KBM-7 (cell line): ENCODE measurements at regions not wholly inside any gene's neighbourhood (a gene's known extent, or its start where the extent isn't known, plus 50 kb on each side); places are given as distances from the start of the nearest gene placed in this dataset.

Source experiments
- DNase-seq: peaks from one replicate; pipeline ENCODE4 v3.0.0-alpha.2; 2015
- in situ Hi-C: fragments of 300-500 bp; cut with MboI; formaldehyde crosslinking; loops from 2 replicates; pipeline ENCODE4 v1.14.3; 2020; ENCODE audit warnings: low sequenced_read_pairs, low pct_unique_long_range_greater_than_20kb, mixed read lengths

DNA sequence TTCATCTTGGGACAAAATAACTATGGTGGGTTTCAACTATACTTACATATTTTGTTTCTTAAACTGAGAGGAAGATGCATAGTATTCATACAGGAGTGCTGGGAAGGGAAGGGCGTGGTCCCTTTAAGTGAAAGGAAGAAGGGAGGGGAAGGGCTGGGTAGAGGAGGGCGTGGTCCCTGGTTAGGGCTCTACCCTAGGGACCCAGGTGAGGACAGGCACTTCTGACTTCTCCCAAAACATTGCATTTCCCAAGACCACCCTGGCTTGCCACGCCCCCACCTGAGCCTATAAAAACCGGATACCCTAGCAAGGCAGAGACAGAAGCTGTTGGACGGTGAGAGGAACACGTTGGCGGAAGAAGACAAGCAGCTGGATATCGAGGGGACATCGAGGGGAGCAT lies 157.6 kb upstream of the PLXNA4 start:
- DNase-seq, result no peak
- in situ Hi-C loops, result no loop called here

DNA sequence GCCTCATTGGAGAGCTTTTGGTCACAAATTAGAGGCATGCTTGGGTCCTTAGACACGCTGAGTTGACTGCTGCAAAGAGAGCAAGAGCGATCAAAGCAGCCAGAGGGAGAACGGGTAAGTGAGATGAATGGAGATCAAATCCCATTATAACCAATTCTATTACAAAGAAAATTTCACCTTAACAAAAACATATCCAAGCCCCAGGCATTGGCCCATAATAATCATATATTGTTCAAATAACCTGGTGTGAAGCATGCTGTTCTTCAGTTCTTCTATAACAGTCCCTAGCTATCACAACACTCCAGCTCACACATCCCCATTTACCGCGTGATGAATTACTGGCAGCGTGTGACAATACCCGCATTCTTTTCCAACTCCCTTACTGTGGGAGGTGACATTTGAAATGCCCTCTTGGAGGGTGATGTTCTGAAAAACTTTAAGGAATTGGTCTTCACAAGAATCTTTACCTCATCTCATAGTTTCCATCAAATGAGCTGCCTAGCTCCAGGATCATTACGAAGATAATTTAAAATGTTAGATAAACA lies 156.1 kb upstream of the PLXNA4 start:
- in situ Hi-C loops, result no loop called here
- DNase-seq, result no peak

DNA sequence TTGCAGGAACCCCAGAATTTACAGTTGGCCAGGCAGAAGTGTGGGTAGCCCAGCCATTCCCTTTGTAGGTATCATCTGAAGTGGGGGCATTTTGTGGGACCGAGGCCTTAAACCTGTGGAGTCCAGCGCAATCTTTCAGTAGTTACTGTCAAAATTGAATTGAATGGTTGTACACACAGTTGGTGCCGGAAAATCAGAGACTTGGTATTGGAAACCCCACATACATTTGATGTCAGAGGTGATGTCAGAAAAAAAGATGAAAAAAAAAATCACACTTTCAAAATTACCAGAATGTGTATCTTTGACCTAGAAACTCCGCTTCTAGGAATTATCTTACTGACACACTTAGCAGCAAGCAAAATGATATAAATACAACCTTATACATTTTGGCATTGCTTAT lies 153.8 kb upstream of the PLXNA4 start:
- no peak for DNase-seq
- in situ Hi-C loops, result no loop called here

DNA sequence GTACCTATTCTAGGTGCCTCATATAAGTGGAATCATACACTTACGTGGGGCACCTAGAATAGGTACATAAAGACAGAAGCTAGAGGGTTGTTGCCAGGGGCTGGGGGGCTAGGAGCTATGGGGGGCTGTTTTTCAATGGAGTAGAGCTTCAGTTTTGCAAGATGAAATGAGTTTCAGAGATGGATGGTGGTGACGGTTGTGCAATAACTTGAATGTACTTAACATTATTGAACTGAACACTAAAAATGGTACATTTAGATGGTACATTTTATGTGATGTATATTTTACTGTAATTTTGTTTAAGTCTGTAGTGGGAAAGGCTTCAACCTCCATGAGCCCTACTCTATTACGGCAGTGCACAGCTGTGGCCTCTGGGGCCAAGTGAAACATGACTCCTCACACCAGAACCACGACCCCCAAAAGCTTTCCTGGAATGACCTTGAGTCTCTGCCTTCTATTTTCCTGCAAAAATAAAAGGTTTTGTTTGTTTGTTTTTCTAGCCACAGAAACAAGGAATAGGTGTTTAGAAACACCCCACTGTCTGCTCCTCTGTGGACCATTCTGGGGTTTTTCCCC lies 147.3 kb upstream of the PLXNA4 start:
- in situ Hi-C loops, result no loop called here
- no peak for DNase-seq

DNA sequence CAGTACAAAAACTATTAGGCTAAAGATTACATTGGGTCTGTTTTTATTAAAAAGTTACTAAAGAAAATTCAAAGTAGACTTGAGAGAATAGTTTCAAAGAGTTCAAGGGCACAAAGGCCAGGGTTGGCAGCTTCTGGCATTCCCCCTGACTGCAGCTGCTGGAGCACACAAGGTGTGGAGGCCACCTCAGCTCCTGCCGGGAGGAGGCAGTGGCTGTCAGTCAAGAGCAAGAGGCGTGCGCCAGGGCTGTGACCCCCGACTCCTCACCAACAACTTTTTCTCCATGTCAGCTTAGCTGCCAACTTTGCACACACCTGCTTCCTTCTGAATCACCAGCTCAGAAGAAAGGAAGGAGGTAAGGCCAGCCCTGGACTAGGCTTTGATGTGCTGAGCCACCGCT lies 144.6 kb upstream of the PLXNA4 start:
- in situ Hi-C loops, result no loop called here
- no peak for DNase-seq

DNA sequence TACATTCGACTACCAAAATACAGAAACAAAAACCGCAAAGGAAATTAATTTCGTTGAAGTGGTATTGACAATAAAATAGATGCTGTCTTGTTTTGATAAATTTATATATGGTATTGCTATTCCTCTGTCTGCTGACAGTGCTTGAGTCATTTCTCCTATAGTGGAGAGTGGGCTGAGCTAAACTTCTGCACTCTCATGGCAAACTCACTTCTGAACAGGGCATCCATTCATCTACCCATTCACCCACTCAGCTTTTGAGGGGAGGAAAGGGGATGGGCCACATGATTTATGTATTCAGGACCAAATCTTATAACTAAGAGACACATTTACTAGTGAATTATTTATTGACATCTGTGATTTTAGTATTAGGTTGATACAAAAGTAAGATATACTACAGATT lies 137.6 kb upstream of the PLXNA4 start:
- in situ Hi-C loops, result no loop called here

DNA sequence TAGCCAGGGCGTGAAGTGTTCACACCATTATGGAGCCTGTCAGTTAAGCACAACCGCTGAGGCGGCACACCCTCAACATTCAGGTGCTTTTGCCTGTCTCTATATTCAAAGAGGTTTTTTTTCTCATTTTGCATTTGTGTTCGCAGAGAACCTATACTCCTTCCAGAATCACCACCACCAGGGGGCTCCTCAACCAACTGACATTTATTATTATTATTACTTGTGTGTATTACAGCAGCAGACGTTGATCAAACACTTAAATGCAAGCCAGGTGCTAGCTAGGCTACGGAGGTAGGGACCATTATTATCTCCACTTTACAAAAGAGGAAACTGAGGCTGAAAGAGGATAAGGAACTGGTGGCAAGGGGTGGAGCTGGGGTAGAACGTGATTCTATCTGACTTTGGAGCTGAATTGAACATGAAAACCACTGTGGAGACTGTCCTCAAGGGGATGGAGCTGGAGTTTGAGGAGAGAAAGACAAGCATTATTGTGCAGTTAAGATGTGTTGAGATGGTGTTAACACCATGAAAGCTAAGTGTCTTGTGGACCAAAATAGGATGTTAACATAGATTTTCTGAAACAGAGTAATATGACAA lies 133.8 kb upstream of the PLXNA4 start:
- peak; percentile 13 for DNase-seq
- in situ Hi-C loops, result no loop called here

More for the DNA sequence above, 137.6 kb upstream of the PLXNA4 start:
- no peak for DNase-seq

DNA sequence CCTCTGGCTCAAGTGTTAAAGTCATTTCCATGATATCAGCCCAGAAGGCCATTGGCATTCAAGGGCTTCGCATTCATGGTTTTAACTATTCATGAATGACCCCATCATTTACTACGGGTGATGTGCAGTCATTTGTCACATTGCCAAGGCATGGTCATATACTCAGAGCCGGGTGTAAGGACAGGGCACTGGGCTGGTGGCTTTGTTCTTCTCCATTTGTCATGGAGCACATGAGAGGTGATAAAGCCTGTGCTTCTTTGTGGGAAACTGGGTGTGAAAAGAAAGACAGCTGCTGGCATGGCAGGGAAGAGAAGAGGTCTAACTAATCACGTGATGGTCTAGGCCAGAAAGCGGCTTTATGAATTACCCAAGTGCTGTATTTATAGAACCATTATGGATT lies 132.2 kb upstream of the PLXNA4 start:
- in situ Hi-C loops, result no loop called here
- no peak for DNase-seq

DNA sequence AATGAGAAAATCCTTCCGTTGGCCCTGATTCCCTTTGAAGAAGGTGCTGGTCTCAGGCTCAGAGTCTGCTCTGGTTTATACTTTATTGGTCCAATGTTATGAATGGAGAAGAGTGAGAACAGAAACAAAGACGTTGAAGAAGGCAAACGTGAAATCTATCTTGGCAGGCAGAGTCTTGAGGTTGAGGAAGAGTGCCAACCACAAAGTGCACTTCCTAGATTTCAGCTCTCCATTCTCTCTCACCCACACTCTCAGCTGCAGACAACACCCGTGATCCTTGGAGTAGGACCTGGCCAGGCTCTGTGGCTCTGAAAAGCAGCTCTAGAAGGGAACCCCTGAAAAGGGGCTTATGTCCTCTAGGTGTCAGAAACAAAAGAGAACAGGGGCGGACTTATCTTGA lies 128.9 kb upstream of the PLXNA4 start:
- peak; percentile 51 for DNase-seq
- in situ Hi-C loops, result no loop called here

DNA sequence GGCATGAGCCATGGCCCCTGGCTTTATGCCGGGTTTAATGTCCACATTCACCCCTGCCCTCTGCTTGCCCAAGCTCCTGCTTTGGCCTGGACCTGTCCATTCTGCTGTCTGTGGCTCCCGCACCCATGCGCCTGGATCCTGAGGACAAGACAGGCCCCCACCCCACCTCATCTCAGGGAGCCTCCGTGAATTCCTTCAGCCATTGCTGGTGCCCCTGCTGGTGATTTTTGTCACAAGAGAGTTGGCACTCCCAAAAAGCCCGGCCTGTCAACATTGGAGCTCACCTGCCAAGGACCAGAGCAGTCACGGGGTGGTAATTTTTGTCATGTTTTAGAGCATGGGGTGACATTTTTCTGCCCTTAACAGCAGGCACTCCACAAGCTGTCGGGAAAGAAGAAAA lies 127.5 kb upstream of the PLXNA4 start:
- DNase-seq, result no peak
- in situ Hi-C loops, result no loop called here

DNA sequence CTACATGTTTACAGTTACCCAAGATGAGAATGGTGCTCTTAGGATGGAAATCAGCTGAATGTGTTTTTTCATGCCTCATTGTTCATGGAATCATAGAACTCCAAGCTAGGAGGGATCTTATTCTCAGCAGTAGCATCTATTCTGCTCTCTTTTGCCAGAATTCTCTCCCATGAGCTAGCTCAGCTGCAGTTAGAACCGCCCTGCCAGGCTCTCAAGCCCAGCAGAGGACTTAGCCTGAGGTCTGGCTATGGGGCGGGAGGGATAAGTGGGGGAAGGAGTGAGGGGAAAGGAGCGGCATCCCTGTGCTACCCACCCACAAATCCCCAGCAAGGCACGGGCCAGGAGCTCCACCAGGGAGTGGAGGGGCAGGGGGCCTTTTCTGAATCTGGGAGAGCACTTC lies 120.7 kb upstream of the PLXNA4 start:
- DNase-seq, result no peak
- in situ Hi-C loops, result no loop called here

DNA sequence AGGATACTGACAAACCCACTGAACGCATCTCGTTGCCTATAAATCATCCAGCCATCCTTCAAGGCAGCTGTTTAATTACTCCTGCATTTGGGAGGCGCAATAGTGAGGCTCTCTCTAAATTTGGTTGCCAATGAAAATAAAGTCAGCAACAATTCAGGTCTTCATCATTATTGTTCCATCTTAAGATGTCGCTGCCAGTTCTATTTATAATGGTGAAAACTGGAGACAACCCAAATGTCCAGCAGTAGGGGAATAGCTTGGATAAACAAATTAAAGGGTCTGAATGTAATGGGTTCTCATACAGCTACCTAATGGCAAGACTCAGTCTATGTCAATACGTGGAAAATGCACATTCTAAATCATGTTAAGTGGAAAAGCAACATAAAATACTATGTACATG lies 120.1 kb upstream of the PLXNA4 start:
- in situ Hi-C loops, result no loop called here
- DNase-seq, result no peak

DNA sequence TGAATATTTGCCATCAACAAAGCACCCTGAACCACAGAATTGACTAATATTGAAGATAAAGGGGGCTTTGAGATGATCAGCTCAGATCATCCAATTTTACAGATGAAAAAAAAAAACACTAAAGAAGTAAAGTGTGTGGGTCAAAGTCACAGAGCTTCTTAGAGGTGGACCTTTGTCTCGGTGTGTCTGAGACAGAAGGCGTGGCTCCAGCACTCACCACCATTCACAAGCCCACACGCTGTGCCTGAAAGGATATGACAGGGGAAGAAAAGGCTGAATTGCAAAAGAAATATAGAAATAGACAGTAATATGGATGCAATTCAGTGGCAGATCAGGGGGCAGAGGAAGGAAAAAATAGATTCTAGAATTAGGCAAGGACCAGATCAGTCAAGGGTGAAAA lies 114.9 kb upstream of the PLXNA4 start:
- in situ Hi-C loops, result no loop called here

DNA sequence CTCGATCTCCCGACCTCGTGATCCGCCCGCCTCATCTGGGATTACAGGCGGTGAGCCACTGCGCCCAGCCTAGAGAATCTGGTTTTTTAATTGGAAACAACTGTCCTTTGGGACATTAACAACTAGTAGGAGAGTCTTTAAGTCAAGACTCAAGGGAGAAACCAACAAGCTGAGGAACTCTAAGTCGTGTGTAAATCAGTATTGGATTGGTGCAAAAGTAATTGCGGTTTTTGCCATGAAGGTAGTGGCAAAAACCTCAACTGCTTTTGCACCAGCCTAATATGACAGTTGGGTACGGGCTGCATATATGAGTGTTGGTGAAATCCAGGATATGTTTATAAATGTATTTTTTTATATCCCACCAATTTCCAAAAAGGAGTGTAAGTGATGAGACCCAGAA lies 113.9 kb upstream of the PLXNA4 start:
- no peak for DNase-seq
- in situ Hi-C loops, result no loop called here

More for the DNA sequence above, 114.9 kb upstream of the PLXNA4 start:
- DNase-seq, result no peak

DNA sequence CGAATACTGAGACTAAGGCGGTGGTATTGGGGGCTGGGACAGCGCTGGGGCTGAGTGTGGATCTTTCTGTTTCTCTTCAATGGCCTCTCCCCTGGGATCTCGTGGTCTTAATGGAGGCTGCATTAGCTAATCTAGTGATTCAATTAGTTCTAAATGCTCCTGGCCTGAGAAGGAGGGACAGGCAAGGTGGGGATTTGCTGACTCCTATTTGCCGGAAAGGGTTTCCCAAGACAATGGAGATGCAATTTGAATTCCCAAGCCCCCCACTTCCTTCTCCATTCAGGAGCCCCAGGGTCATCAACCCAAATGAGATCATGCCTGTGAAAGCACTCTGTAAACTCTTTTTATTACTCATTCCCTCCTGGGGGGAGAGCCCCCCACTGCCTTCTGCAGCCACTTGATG lies 111.7 kb upstream of the PLXNA4 start:
- no peak for DNase-seq
- in situ Hi-C loops, result no loop called here

DNA sequence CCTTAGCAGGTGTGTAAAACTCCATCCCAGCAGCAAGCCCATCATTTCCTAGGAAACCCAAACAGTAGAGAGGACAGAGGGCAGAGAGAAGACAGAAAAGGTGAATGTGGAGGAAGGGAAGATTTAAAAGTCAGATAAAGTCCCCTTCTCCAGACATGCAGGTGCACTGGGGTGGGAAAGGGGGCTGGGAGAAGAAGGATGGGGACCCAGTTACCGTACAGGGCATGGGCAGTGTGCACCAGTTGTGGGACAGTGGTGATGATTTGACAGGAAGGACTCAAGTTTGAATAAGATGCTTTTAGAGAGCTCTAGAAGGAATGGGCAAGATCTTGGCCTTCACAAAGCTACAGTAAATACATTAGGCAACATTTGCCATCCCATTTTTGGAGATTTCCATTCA lies 110.7 kb upstream of the PLXNA4 start:
- in situ Hi-C loops, result no loop called here

DNA sequence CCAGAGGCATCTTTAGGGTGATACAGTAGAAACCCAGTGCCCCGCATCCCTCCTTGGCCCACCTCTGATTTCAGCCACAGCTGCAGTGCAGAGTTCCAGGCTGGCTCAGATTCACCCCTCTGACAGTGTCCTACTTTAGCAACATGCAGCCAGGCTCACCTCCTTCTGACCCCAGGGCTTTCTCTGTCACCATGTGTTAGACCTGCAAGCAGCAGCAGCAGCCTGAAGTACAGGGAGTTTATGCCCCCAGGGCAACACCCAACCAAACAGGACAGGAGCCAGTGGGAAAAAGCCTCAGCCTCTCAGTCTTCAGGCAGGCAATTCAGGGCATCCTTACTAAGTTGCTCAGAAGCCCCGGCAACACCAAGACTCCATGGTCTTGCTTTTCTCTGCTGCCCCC lies 109.0 kb upstream of the PLXNA4 start:
- no peak for DNase-seq
- in situ Hi-C loops, result no loop called here

More for the DNA sequence above, 110.7 kb upstream of the PLXNA4 start:
- DNase-seq, result no peak

DNA sequence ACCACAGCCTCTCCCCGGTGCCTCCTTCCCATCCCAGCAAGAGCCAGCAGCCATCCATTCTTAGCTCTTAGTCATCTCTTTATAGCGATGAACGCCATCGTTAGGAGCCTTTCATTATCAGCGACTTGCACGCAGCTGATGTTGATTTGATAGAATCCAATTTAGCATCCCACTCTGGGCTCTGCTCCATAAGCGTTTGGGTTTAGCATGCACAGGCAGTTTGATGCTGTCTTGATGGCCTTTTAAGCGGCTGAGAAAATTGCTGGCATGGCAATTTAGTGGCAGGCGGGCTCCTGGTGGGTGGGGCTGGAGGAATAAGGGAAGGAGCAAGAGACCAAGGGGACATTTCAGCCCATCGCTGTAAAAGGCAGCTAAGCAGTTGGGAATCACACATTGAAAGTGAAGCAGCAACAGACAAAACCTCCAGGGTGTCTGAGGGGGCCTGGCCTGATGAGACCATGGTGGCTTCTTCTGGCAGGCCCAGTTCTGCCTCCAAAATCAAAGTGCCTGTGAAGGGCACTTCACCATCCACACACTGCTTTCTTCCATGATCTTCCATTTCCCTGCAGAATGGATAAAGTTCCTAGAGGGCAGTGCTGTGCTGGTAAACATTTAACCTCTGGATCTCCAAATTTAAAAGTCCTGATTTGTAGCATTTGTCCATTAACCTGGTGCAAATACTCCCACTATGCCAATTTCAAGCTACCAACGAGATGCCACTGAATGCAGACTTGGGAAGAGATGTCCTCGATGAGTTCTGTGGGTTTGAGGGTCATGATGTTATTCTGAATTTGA lies 107.8 kb upstream of the PLXNA4 start:
- DNase-seq, result no peak
- in situ Hi-C loops, result no loop called here

DNA sequence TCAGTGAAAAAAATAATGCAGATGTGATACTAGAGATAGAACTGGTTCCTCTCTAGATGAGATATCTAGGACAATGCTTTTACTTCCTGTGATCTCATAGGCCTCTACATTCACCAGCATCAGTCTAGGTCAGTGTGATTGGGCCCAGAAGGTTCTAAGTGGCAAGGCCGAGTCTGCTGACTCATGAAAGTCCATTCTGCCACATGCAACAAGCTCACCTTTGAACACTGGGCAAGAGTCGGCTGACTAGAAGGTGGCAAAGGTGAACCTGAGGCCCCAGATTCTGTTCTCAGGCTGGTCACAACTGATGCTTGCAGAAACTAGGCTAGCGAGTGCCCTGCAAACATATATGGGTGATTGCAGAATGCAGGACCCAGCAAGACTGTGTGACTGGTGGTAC lies 105.7 kb upstream of the PLXNA4 start:
- DNase-seq, result no peak

DNA sequence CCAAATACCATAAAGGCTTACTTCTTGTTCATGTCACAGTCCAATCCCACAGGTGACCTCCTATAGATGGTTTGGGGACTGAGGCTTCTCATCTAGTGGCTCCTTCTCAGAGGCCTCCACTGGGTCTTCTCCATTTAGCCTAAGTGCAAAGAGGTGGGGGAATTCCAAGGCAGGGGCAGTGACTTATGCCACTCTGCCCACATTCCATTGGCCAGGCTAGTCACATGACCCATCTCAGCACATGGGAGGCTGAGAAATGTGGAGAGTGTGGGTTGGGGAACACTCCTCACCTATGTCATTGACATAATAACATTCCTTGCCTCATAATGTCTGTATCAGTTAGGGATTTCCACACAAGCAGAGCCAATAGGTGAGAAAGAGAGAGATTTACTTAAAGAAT lies 104.3 kb upstream of the PLXNA4 start:
- in situ Hi-C loops, result no loop called here
- no peak for DNase-seq

More for the DNA sequence above, 105.7 kb upstream of the PLXNA4 start:
- in situ Hi-C loops, result no loop called here
